GM12892 (cell line): ENCODE measurements at regions not wholly inside any gene's neighbourhood (a gene's known extent, or its start where the extent isn't known, plus 50 kb on each side); places are given as distances from the start of the nearest gene placed in this dataset.
"Not testable (repeated sequence)": the region's sequence is repeated elsewhere in the genome, so short reads cannot be mapped to it uniquely, and the experiment has no call there.

Experiments used
- DNase-seq: peaks from one replicate; pipeline ENCODE4 v3.0.0; 2011; ENCODE audit not compliant: insufficient read length
- FAIRE-seq: peaks from 2 replicates; lab custom pipeline; 2011; peaks lifted over from hg19 to GRCh38; lab: Jason Lieb, UNC
- POLR2A ChIP-seq: IDR thresholded peaks from 2 replicates; pipeline ENCODE4 v1.6.1; 2011; ENCODE audit warnings: low read depth, low read length, control low read depth
- POLR2AphosphoS5 ChIP-seq: IDR thresholded peaks from 2 replicates; pipeline ENCODE4 v1.6.1; 2011; ENCODE audit warnings: low read depth, low read length, control low read depth
- TAF1 ChIP-seq: IDR thresholded peaks from 2 replicates; pipeline ENCODE4 v1.6.1; 2011; ENCODE audit warnings: low read depth, mild to moderate bottlenecking, control low read depth, low read length, borderline replicate concordance

GRCh38 chr11:23480736-23481135 is 620.5 kb upstream of the CCDC179 start:
- FAIRE-seq (no peak), DNase-seq (no peak)
- TF ChIP-seq POLR2A (no peak), TAF1 (no peak), POLR2AphosphoS5 (no peak)

GRCh38 chr11:23484146-23484545 is 623.9 kb upstream of the CCDC179 start:
- DNase-seq = not testable (repeated sequence)

GRCh38 chr11:23484618-23485017 is 624.3 kb upstream of the CCDC179 start:
- not testable (repeated sequence) for DNase-seq, FAIRE-seq

More at GRCh38 chr11:23484146-23484545, 623.9 kb upstream of the CCDC179 start:
- not testable (repeated sequence) for FAIRE-seq

- TF ChIP-seq TAF1 = no peak
- TF ChIP-seq POLR2A = no peak
- no peak for DNase-seq
- FAIRE-seq = no peak
Measured at GRCh38 chr11:23490557-23491235, 630.4 kb upstream of the CCDC179 start.

- FAIRE-seq (no peak), DNase-seq (no peak)
- TF ChIP-seq POLR2A = no peak
- no peak for TF ChIP-seq POLR2AphosphoS5
- TF ChIP-seq TAF1 = no peak
Measured at GRCh38 chr11:23494981-23495380, 634.7 kb upstream of the CCDC179 start.

- no peak for FAIRE-seq
Measured at GRCh38 chr11:23496340-23496739, 636.1 kb upstream of the CCDC179 start.

GRCh38 chr11:23497040-23497439 is 636.8 kb upstream of the CCDC179 start:
- DNase-seq (no peak), FAIRE-seq (no peak)
- TF ChIP-seq POLR2AphosphoS5 = no peak
- no peak for TF ChIP-seq POLR2A
- no peak for TF ChIP-seq TAF1

More at GRCh38 chr11:23496340-23496739, 636.1 kb upstream of the CCDC179 start:
- DNase-seq = no peak
- TF ChIP-seq TAF1 = no peak
- TF ChIP-seq POLR2AphosphoS5 = no peak
- no peak for TF ChIP-seq POLR2A

GRCh38 chr11:23502389-23502788 is 642.1 kb upstream of the CCDC179 start:
- no peak for FAIRE-seq
- no peak for DNase-seq
- no peak for TF ChIP-seq POLR2A
- no peak for TF ChIP-seq TAF1
- no peak for TF ChIP-seq POLR2AphosphoS5

GRCh38 chr11:23502826-23503225 is 642.6 kb upstream of the CCDC179 start:
- FAIRE-seq (peak; percentile 64), DNase-seq (no peak)
- TF ChIP-seq POLR2A = no peak
- no peak for TF ChIP-seq TAF1
- TF ChIP-seq POLR2AphosphoS5 = no peak

- no peak for TF ChIP-seq TAF1
- no peak for TF ChIP-seq POLR2A
- no peak for TF ChIP-seq POLR2AphosphoS5
- FAIRE-seq (no peak), DNase-seq (no peak)
Measured at GRCh38 chr11:23509023-23509422, 648.7 kb upstream of the CCDC179 start.

GRCh38 chr11:23509821-23510220 is 649.5 kb upstream of the CCDC179 start:
- TF ChIP-seq POLR2AphosphoS5 (no peak), POLR2A (no peak), TAF1 (no peak)
- FAIRE-seq (no peak), DNase-seq (no peak)

- no peak for TF ChIP-seq POLR2A
- no peak for TF ChIP-seq TAF1
- no peak for TF ChIP-seq POLR2AphosphoS5
- FAIRE-seq (no peak), DNase-seq (no peak)
Measured at GRCh38 chr11:23519194-23519593, 658.9 kb upstream of the CCDC179 start.
